Liver (tissue), 8 donors: ENCODE measurements at regions not wholly inside any gene's neighbourhood (a gene's known extent, or its start where the extent isn't known, plus 50 kb on each side); places are given as distances from the start of the nearest gene placed in this dataset.
A peak's percentile ranks its signal among the peaks of the same experiment; 100 is the strongest.

Source experiments
- DNase-seq: peaks from one replicate; pipeline ENCODE4 v3.0.0-alpha.2; 2017; ENCODE audit warnings: low spot score
- H3K27ac ChIP-seq, 2 donors: one replicate each; pipeline ENCODE4 v1.7.0; 2013; ENCODE audit warnings: inconsistent platforms in 2 of 2, low read length in 2 of 2, control low read depth in 1 of 2, low read depth in 1 of 2, mild to moderate bottlenecking in 1 of 2
- H3K27me3 ChIP-seq, 4 donors: one replicate each; pipeline versions ENCODE4 v1.6.1 to v1.7.0; 2013; ENCODE audit warnings: low read length in 3 of 4, inconsistent platforms in 1 of 4, mild to moderate bottlenecking in 1 of 4, moderate library complexity in 1 of 4; ENCODE audit not compliant: control insufficient read depth in 4 of 4, insufficient read depth in 4 of 4
- H3K36me3 ChIP-seq, 4 donors: one replicate each; pipeline versions ENCODE4 v1.6.1 to v1.7.0; 2013; ENCODE audit warnings: low read length in 3 of 4, mild to moderate bottlenecking in 3 of 4, low read depth in 1 of 4, moderate library complexity in 1 of 4; ENCODE audit not compliant: control insufficient read depth in 4 of 4, insufficient read depth in 3 of 4
- H3K4me1 ChIP-seq, 4 donors: one replicate each; pipeline versions ENCODE4 v1.6.1 to v1.7.0; 2013; ENCODE audit warnings: low read length in 3 of 4, mild to moderate bottlenecking in 3 of 4, moderate library complexity in 1 of 4; ENCODE audit not compliant: control insufficient read depth in 4 of 4, insufficient read depth in 4 of 4
- H3K4me3 ChIP-seq, 3 donors: one replicate each; pipeline versions ENCODE4 v1.6.1 to v1.7.0; 2013; ENCODE audit warnings: low read length in 3 of 3, control low read depth in 1 of 3, low read depth in 1 of 3, mild to moderate bottlenecking in 1 of 3
- H3K9ac ChIP-seq, 2 donors: one replicate each; pipeline ENCODE4 v1.7.0; 2013; ENCODE audit warnings: low read length in 2 of 2, mild to moderate bottlenecking in 2 of 2, moderate library complexity in 2 of 2, control low read depth in 1 of 2, low read depth in 1 of 2
- H3K9me3 ChIP-seq, 4 donors: one replicate each; pipeline versions ENCODE4 v1.6.1 to v1.7.0; 2013; ENCODE audit warnings: low read length in 3 of 4; ENCODE audit not compliant: control insufficient read depth in 4 of 4
- EGR1 ChIP-seq, 2 donors: IDR thresholded peaks; 2 replicates each; pipeline ENCODE4 v1.6.1; 2016 to 2018; ENCODE audit warnings: antibody characterized with exemption in 2 of 2, low read depth in 2 of 2
- GABPA ChIP-seq, 2 donors: IDR thresholded peaks in 1 of 2; conservative IDR thresholded peaks in 1 of 2; 2 replicates each; pipeline ENCODE4 v1.6.1; 2016; ENCODE audit warnings: antibody characterized with exemption in 2 of 2, mild to moderate bottlenecking in 1 of 2, moderate library complexity in 1 of 2
- HNF4A ChIP-seq, 2 donors: conservative IDR thresholded peaks; 2 replicates each; pipeline ENCODE4 v1.6.1; 2016; ENCODE audit warnings: antibody characterized with exemption in 2 of 2, mild to moderate bottlenecking in 2 of 2
- JUND ChIP-seq, 2 donors: IDR thresholded peaks; 2 replicates each; pipeline ENCODE4 v1.6.1; 2016; ENCODE audit warnings: antibody characterized with exemption in 2 of 2
- NR2F2 ChIP-seq: IDR thresholded peaks from 2 replicates; pipeline ENCODE4 v1.6.1; 2016; ENCODE audit warnings: antibody characterized with exemption
- RAD21 ChIP-seq, 2 donors: IDR thresholded peaks; 2 replicates each; pipeline ENCODE4 v1.6.1; 2016; ENCODE audit warnings: antibody characterized with exemption in 2 of 2, mild to moderate bottlenecking in 2 of 2
- RXRA ChIP-seq, 2 donors: IDR thresholded peaks; 2 replicates each; pipeline ENCODE4 v1.6.1; 2017 to 2018; ENCODE audit warnings: antibody characterized with exemption in 2 of 2, mild to moderate bottlenecking in 1 of 2
- SP1 ChIP-seq: IDR thresholded peaks from 2 replicates; pipeline ENCODE4 v1.6.1; 2018; ENCODE audit warnings: antibody characterized with exemption, mild to moderate bottlenecking
- YY1 ChIP-seq: IDR thresholded peaks from 2 replicates; pipeline ENCODE4 v1.6.1; 2016; ENCODE audit warnings: antibody characterized with exemption, mild to moderate bottlenecking
- WGBS: extraction: QIAGEN DNeasy Blood & Tissue Kit; methylation state at CpG from one replicate; pipeline ENCODE4 v1.1.7; 2013; 5-methylcytosine and 5-hydroxymethylcytosine counted together
- TF ChIP-seq, protein P1 (sequence below): IDR thresholded peaks from 2 replicates; pipeline ENCODE4 v1.6.1; 2016; ENCODE audit warnings: antibody characterized with exemption
- TF ChIP-seq, protein P2 (sequence below): IDR thresholded peaks from 2 replicates; pipeline ENCODE4 v1.6.1; 2016; ENCODE audit warnings: antibody characterized with exemption
- TF ChIP-seq, protein P3 (sequence below): fragments of 150-350 bp; IDR thresholded peaks from 2 replicates; pipeline ENCODE4 v1.5.1; 2017; ENCODE audit warnings: improper control_type of control experiment, low read depth, low read length; ENCODE audit not compliant: missing input control
- donor health status: healthy.
- donor health status: healthy.
- donor health status: healthy.
- donor health status: healthy.
- donor health status: healthy.

DNA sequence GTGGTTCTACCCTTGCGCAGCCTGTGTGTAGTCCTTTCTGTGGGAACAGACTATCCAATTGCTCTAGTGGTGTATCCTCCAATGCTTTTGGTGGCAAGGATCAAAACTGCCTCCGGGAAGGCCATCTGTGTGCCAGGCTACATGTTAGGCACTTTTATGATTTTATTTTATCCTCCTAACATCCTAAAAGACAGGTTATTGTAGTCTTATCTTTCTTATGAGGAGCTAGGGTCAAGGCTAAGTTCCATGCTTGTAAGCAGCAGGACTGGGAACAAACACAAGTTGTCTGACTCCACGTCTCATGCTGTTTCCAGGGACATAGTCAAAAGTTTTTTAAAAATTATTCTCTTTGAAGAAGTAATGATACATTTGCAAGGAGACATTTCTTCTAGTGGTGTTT is 278.7 kb upstream of the ADAMTSL1 start:
- Histone ChIP-seq H3K27me3 (peaks cover 0 to 19% (median 1%) of the 10 kb centered on the region in 4 donors), H3K27ac (no peak overlapping the region), H3K9ac (no peak overlapping the region), H3K9me3 (peaks cover 0 to 3% (median 0%) of the 10 kb centered on the region in 4 donors), H3K4me1 (peaks cover 2 to 10% (median 8%) of the 10 kb centered on the region in 4 donors), H3K4me3 (no peak overlapping the region), H3K36me3 (no peaks in the 10 kb centered on the region)
- no peak for DNase-seq
- no peak for TF ChIP-seq HNF4A (conservative IDR thresholded peaks at IDR 0.05)
- WGBS, result 89% methylated on average over 3 of the region's 3 CpGs

DNA sequence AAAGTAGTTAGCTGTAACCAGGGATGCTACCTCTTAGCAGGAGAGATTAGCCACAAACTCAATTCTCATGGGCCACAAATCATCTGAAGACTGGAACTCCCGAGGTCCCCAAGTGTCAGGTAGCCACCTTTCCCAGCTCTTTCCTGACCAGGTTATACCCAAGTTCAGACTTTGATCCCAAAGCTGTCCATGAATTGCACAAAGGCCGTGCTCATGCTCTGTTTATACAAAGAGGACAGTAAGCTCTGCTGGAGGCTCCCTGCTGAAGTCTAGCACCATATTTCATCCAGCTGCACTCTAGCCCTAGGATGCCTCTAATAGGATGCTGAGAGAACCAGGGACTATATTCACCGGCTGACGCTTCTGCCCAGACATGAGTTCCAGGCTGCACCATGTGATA is 271.0 kb upstream of the ADAMTSL1 start:
- no peak for TF ChIP-seq EGR1 (IDR thresholded peaks at IDR 0.05; ENCODE audit: low read depth in 2 of 2)
- peak; percentile 51 to 65 for TF ChIP-seq HNF4A (conservative IDR thresholded peaks at IDR 0.05)
- Histone ChIP-seq H3K27me3 (peaks cover 0 to 2% (median 0%) of the 10 kb centered on the region in 4 donors), H3K36me3 (no peaks in the 10 kb centered on the region), H3K4me3 (no peak overlapping the region), H3K9me3 (no peaks in the 10 kb centered on the region), H3K27ac (no peak overlapping the region), H3K9ac (no peak overlapping the region), H3K4me1 (peaks cover 0 to 9% (median 6%) of the 10 kb centered on the region in 4 donors)
- 75% methylated on average over 4 of the region's 4 CpGs for WGBS
- DNase-seq, result no peak

DNA sequence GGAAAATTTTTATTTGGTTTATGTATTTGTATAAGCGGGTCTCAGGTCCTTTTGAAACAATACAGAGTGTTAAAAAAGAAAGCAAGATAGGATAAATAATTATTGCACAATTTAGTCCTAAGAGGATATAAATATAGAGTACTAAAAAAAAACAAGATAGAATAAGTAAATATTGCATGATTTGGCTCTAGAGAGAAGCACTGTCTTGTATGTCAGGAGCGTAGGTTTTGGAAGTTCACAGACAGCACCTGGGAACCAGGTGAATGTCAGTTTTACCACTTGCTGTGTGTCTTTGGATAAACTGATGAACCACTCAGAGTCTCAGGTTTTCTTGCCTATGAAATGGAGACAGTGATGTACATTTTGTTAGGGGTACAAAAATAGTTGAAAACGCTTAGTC is 266.2 kb upstream of the ADAMTSL1 start:
- Histone ChIP-seq H3K4me3 (no peak overlapping the region), H3K4me1 (peaks cover 0 to 19% (median 14%) of the 10 kb centered on the region in 4 donors), H3K27me3 (peaks cover 0 to 2% (median 0%) of the 10 kb centered on the region in 4 donors), H3K9ac (no peak overlapping the region), H3K9me3 (no peaks in the 10 kb centered on the region), H3K27ac (no peak overlapping the region), H3K36me3 (no peaks in the 10 kb centered on the region)
- no peak for DNase-seq
- TF ChIP-seq JUND (IDR thresholded peaks at IDR 0.05) (peak in 1 of 2 donors; percentile 11), HNF4A (conservative IDR thresholded peaks at IDR 0.05) (peak in 1 of 2 donors; percentile 7), SP1 (no peak), GABPA (IDR thresholded peaks at IDR 0.05 in 1 of 2, conservative IDR thresholded peaks at IDR 0.05 in 1 of 2) (no peak)
- TF ChIP-seq, protein P1, sequence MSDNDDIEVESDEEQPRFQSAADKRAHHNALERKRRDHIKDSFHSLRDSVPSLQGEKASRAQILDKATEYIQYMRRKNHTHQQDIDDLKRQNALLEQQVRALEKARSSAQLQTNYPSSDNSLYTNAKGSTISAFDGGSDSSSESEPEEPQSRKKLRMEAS, result no peak
- TF ChIP-seq, protein P2, sequence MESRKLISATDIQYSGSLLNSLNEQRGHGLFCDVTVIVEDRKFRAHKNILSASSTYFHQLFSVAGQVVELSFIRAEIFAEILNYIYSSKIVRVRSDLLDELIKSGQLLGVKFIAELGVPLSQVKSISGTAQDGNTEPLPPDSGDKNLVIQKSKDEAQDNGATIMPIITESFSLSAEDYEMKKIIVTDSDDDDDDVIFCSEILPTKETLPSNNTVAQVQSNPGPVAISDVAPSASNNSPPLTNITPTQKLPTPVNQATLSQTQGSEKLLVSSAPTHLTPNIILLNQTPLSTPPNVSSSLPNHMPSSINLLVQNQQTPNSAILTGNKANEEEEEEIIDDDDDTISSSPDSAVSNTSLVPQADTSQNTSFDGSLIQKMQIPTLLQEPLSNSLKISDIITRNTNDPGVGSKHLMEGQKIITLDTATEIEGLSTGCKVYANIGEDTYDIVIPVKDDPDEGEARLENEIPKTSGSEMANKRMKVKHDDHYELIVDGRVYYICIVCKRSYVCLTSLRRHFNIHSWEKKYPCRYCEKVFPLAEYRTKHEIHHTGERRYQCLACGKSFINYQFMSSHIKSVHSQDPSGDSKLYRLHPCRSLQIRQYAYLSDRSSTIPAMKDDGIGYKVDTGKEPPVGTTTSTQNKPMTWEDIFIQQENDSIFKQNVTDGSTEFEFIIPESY, result no peak
- WGBS, result 47% methylated on average over 3 of the region's 3 CpGs

DNA sequence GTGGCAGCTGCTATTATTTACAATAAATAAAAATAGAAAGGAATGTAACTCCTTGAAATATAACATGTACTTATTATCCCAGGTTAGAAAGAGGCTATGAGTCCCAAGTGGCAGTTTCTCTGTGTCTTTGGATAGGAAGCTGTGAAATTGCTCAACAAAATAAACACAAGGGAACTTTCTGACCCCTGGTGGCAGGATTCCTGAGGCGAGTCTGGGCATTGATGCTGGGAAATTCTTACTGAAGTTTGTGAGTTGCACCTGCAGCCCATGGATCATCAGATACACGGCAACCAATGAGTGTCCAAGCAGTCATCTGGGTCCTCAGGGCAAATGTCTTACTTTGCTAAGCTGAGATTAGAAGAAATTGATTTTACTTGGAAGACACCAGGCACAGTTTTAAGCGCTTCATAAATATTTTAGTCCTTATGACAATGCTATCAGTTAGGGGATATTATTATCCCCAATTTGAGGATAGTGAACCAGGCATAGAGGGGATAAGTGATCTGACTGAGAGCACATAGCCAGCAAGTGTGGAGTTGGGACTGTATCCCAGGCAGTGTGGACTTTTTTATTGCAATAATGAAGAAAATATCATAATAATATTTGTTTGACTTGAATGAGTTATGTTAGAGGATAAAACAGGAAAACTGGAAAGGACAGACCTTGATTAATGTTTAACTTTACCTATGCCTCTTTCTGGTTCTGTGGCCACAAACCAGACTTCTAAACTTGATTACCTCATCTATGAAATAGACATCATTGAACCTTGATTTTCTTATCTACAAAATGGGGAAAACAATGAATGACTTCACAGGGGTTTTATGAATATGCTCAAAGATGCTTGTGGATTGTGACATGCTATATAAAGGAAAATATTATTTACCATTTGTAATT is 265.5 kb upstream of the ADAMTSL1 start:
- Histone ChIP-seq H3K4me3 (no peak overlapping the region), H3K4me1 (peaks cover 0 to 19% (median 14%) of the 10 kb centered on the region in 4 donors), H3K27ac (no peak overlapping the region), H3K36me3 (no peaks in the 10 kb centered on the region), H3K27me3 (peaks cover 0 to 2% (median 0%) of the 10 kb centered on the region in 4 donors), H3K9ac (no peak overlapping the region), H3K9me3 (no peaks in the 10 kb centered on the region)
- TF ChIP-seq YY1 (peak; percentile 34), RAD21 (IDR thresholded peaks at IDR 0.05) (peak; percentile 72 to 79), EGR1 (IDR thresholded peaks at IDR 0.05; ENCODE audit: low read depth in 2 of 2) (no peak), SP1 (peak; percentile 7), NR2F2 (no peak), RXRA (IDR thresholded peaks at IDR 0.05) (peak; percentile 60 to 64), HNF4A (conservative IDR thresholded peaks at IDR 0.05) (peak; percentile 42 to 51), JUND (IDR thresholded peaks at IDR 0.05) (peak in 1 of 2 donors; percentile 61)
- TF ChIP-seq, protein P1, result peak; percentile 31
- TF ChIP-seq, protein P3, sequence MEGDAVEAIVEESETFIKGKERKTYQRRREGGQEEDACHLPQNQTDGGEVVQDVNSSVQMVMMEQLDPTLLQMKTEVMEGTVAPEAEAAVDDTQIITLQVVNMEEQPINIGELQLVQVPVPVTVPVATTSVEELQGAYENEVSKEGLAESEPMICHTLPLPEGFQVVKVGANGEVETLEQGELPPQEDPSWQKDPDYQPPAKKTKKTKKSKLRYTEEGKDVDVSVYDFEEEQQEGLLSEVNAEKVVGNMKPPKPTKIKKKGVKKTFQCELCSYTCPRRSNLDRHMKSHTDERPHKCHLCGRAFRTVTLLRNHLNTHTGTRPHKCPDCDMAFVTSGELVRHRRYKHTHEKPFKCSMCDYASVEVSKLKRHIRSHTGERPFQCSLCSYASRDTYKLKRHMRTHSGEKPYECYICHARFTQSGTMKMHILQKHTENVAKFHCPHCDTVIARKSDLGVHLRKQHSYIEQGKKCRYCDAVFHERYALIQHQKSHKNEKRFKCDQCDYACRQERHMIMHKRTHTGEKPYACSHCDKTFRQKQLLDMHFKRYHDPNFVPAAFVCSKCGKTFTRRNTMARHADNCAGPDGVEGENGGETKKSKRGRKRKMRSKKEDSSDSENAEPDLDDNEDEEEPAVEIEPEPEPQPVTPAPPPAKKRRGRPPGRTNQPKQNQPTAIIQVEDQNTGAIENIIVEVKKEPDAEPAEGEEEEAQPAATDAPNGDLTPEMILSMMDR, result peak; percentile 60
- TF ChIP-seq, protein P2, result peak; percentile 31
- DNase-seq, result peak; percentile 39
- 18% methylated on average over 3 of the region's 3 CpGs for WGBS
